ENCODE measurements at regions not wholly inside any gene's neighbourhood (a gene's known extent, or its start where the extent isn't known, plus 50 kb on each side); places are given as distances from the start of the nearest gene placed in this dataset.

GRCh38 chr3:81439108-81439507 is 322.3 kb downstream of the GBE1 start:
- no peak for DNase-seq (ENCODE audit: low spot score)

DNA sequence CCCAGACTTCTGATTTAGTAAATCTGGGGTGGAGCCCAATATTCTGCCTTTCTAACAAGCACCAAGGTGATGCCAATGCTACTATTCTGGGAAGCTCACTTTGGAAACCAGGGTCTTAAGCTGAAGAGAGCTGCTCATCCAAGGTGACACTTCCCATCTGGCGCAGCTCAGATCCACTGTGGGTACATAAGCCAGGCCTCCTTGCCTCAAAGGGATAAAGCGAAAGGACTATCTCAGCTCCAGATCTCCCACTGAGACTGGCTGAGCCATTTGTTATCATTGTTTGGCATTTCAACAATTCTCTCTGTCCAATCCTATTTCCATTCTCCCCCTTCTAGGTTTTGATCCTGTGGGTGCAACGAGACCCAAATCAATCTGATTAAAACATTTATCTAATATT is 323.8 kb downstream of the GBE1 start:
- DNase-seq (ENCODE audit: low spot score): peak; percentile 98

DNA sequence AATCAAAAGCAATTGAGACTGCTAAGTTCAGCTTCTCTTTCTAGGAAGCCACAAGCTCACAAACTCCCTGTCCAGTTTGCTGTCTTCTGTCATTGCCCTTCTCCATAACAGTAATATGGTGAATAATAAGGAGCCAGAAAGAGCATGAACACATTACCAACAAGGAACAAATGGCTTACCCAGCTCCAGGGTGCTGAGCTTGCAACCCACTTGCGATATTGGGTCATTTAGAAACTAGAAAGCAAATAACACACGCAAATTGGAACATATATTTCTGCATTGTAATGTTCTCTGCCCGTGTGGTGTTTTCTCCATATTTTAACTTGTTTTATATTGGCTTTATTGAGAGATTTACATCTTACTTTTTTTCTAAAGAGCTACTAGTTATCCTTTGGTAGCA is 325.3 kb downstream of the GBE1 start:
- DNase-seq (ENCODE audit: low spot score): no peak

GRCh38 chr3:81435050-81435449 is 326.4 kb downstream of the GBE1 start:
- no peak for DNase-seq (ENCODE audit: low spot score)

DNA sequence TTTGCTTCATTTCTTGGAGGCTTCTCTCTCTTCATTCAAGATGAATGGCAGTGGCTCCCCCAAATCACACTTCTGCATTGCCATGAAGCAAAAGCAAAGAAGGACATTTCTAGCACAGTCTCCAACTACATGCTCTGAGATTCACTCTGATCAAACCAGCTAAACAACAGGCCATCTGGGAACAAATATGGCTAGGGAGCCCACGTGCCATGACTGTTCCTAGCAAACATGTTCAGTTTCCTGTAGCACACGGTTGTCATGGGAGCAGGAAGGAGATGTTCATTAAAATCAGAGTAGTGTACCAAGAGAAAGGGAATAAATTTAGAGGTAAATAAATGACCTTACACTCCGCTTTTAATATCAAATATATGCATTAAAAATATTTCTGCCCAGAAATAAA is 327.3 kb downstream of the GBE1 start:
- no peak for DNase-seq (ENCODE audit: low spot score)

GRCh38 chr3:81433675-81434074 is 327.8 kb downstream of the GBE1 start:
- DNase-seq (ENCODE audit: low spot score): no peak

DNA sequence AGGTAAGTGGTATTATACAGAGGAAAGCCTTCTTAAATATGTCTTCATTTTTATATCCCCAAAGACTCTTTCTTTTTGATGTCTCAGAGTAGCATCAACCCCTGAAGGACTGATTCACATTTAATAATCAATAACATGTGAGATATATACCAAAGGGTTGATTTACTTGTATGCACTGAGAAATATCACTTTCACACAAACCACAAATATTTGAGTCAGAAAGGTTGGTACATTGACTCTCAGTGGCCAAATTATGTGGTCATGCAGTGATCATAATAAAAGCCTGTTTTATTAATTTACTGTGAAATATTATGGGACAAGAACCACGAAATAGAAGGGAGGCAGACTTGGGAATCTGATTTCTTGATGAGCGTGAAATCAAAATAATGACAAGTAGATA is 329.0 kb downstream of the GBE1 start:
- no peak for DNase-seq (ENCODE audit: low spot score)

GRCh38 chr3:81426826-81427577 is 334.4 kb downstream of the GBE1 start:
- DNase-seq (ENCODE audit: low spot score): peak; percentile 54

DNA sequence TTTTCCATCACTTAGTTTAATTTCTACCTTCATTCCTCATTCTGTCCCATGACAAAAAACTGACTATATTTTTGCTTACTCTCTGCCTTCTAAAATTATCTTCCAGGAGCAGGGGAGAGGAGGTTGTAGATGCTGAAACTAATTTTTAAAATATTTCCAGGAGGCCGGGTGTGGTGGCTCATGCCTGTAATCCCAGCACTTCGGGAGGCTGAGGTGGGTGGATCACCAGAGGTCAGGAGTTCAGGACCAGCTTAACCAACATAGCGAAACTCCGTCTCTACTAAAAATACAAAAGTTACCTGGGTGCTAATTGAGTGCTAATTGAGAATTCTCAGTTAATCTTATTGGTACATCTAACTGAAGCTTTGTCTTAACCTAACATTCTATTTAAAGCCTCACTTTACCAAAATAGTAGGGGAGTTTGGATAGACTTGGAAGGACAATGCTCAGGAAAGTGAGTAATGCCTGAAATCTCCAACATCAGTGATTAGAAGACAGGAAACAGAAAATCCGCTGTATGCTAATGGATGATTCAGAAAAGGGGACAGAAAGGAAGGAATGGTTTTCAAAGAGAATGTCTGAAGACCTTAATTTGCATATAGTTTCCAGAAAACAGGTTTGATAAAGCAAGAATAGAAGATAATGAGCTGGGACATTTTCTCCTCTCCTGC is 336.1 kb downstream of the GBE1 start:
- no peak for DNase-seq (ENCODE audit: low spot score)

DNA sequence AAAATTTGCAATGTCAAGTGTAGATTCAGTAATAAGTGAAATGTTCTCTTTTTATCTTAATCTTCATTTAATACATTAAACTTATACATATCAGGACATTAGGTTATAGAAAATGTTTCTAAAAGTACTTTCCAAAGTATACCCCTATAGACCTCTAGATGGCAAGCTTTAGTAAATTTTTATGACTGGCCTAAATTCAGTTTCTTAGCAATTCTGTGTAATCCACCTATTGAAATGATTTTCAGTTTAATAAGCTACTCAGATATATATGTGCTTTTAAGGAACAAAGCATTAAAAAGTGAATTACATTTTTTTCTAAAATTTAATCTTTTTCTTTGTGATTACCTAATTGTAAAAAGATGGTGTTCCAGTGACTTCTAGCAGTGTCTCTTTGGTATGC is 342.2 kb downstream of the GBE1 start:
- peak; percentile 42 for DNase-seq (ENCODE audit: low spot score)

DNA sequence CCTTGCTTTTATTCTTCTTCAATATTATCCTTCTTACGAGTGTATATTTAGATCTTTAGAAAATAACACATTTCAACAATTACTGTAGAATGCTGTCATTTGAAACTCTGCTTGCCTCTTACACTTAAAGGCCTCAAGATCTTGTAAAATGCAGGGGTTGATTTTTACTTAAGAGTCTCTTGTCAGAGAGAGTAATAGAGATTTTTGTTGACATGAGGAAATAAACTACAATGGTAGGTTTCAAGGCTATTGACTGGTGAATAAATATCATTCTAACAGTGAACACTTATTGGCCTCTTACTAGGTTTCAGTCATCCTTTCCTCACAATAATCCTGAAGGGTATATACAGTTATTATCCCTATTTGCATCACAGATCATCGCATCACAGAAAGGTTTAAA is 344.6 kb downstream of the GBE1 start:
- DNase-seq (ENCODE audit: low spot score): no peak

GRCh38 chr3:81406318-81406717 is 355.1 kb downstream of the GBE1 start:
- DNase-seq (ENCODE audit: low spot score): no peak

- DNase-seq (ENCODE audit: low spot score): peak; percentile 93
Observed at GRCh38 chr3:81395739-81396513, 365.5 kb downstream of the GBE1 start.

GRCh38 chr3:81394651-81395524 is 366.6 kb downstream of the GBE1 start:
- DNase-seq (ENCODE audit: low spot score): peak; percentile 5

- peak; percentile 10 for DNase-seq (ENCODE audit: low spot score)
Observed at GRCh38 chr3:81393251-81393650, 368.2 kb downstream of the GBE1 start.

- no peak for DNase-seq (ENCODE audit: low spot score)
Observed at GRCh38 chr3:81390796-81391195, 370.6 kb downstream of the GBE1 start.

DNA sequence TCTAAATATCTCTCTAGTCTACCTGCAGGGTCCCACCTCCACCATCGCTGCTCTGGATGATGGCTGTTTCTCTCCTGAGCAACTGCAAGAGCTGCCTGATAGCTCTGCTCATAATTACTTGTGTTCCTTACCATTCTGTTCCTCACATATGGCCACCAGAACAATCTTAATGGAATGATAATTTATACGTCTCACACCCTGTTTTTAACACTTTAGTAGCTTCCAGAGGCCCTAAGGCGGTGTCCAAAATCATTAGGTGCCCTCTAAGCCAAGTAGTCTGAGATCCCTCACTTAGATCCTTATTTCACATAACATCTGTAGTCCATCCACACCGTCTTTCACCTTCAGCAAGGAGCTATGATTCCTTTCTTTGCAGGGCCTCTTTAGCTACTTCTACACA is 373.3 kb downstream of the GBE1 start:
- no peak for DNase-seq (ENCODE audit: low spot score)

DNA sequence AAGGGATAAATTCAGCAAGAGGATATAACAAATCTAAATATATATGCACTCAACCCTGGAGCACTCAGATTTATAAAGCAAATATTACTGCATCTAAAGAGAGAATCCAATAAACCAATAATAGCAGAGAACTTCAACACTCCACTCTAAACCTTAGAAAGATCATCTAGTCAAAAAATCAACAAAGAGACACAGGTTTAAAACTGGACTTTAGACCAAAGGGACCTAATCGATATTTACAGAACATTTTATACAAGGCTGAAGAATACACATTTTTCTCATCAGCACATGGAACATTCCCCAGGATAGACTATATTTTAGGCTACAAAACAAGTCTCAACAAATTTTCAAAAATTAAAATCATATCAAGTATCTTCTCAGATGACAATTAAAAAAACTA is 379.0 kb downstream of the GBE1 start:
- no peak for DNase-seq (ENCODE audit: low spot score)

- no peak for DNase-seq (ENCODE audit: low spot score)
Observed at GRCh38 chr3:81380234-81380633, 381.2 kb downstream of the GBE1 start.

DNA sequence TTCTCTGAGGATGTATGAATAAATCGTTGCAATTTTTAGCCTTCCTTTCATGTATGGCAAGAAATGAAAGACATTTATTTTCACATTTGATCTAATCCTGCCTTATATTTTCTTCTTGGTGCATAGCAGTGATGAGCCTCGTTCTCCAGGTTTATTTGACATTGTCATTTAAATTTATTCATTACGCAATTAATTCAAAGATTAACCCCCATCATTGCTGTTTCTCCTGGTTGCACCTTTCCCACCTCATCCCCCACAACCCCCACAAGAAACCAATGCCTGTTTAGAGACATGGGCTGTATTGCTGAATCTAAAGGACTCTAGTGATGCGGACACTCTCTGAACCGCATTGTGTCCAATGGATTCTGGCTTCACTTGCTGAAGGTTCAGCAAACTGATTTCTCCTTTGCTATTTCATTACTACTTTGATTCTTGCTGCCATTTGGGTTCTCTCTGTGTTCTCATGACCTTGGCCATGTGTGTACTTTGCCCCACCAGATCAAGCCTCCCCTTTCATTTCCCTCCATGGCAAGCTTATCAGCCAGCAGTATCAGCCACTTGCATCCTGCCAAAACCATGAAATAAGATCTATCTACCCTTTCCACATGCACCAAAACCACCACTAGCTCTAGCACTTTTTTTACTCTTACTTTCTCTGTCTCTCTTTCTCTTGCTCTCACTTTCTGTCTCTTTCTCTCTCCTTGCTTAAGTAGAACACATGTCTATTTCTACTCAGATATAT is 382.7 kb downstream of the GBE1 start:
- no peak for DNase-seq (ENCODE audit: low spot score)

DNA sequence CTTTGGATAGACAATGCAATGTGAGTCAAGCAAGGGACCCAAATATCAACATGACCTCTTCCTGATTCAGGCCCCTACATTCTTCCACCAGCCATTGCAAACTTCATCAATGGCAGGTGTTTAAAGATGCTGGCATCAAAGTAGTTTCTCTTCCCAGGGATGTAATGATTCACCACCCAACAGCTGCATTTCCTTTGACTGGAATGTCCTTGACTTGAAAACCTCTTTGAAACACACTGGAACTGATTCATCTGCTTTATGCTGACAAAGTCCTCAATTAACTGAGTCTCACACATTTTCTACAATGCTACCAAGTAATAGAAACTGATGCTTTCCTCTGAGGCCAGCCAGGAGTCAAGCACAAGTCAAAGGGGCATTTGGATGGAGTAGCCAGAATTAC is 385.5 kb downstream of the GBE1 start:
- DNase-seq (ENCODE audit: low spot score): peak; percentile 7
